ENCODE measurements at regions not wholly inside any gene's neighbourhood (a gene's known extent, or its start where the extent isn't known, plus 50 kb on each side); places are given as distances from the start of the nearest gene placed in this dataset.

DNA sequence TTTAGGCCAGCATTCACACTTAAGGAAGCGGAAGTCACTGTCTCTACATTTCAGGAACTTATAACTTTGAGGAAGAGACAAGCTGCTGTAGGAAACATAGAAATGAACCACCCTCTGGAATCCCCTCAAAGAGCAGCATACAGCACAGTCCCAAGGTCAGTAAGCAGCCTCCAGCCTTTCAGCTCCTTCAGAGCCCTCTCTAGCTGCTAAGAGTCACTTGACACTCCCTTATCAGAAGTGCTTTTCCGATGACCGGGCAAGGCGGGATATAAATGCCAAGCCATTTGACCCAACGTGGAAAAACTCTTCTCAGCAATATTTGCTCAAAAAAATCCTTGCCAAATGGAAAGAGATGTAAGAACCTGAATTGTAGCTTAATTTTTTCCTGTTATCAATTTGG, 1284.3 kb downstream of the XPNPEP1 start:
- no peak overlapping the region for H3K27ac ChIP-seq (ENCODE audit: insufficient read length, low read depth, low read length)
- H3K4me1 ChIP-seq (ENCODE audit: insufficient read depth, low read length), result no peaks in the 10 kb centered on the region
- H3K9me3 ChIP-seq (ENCODE audit: control insufficient read depth, low read depth, low read length), result no peaks in the 10 kb centered on the region
- H3K27me3 Mint-ChIP-seq (ENCODE audit: low read depth), result no peaks in the 10 kb centered on the region; the same call in 1 of the 2 replicates
- H3K9ac ChIP-seq (ENCODE audit: extremely low read depth, insufficient read length, low read length), result no peak overlapping the region
- no peaks in the 10 kb centered on the region for H3K79me1 ChIP-seq (ENCODE audit: insufficient read depth, low read depth, low read length, poor library complexity, severe bottlenecking)
- no peaks in the 10 kb centered on the region for H3K27me3 ChIP-seq (ENCODE audit: insufficient read depth, low read length)
- no peaks in the 10 kb centered on the region for H4K20me1 ChIP-seq (ENCODE audit: control insufficient read depth, insufficient read depth, insufficient read length)
- H3K4me2 ChIP-seq (ENCODE audit: insufficient read depth, insufficient read length, low read length), result no peak overlapping the region
- no peak overlapping the region for H2BK12ac ChIP-seq (ENCODE audit: insufficient read length, low read depth, low read length)
- H3K18ac ChIP-seq (ENCODE audit: insufficient read length, low read depth, low read length), result no peak overlapping the region
- no peak overlapping the region for H4K91ac ChIP-seq (ENCODE audit: insufficient read length, low read depth, low read length)
- H2AFZ ChIP-seq (ENCODE audit: low read length), result no peak overlapping the region
- no peak overlapping the region for H2BK5ac ChIP-seq (ENCODE audit: insufficient read length, low read length)
- WGBS (ENCODE audit: extremely low coverage, insufficient read length, low lambda C conversion rate), result no CpG with 5 or more reads among the region's 5 CpGs
- no peak overlapping the region for H3K14ac ChIP-seq (ENCODE audit: insufficient read depth, low read length)
- H3K4me1 Mint-ChIP-seq, result no peaks in the 10 kb centered on the region
- no peak overlapping the region for H4K5ac ChIP-seq (ENCODE audit: insufficient read length, low read depth, low read length)
- DNase-seq, result no peak
- H4K8ac ChIP-seq (replicated peaks; ENCODE audit: insufficient read length, low read depth, low read length), result no peak overlapping the region
- peaks cover 0 to 4% of the 10 kb centered on the region in 2 experiments; a peak in 1 of 5 replicates for H3K9me3 Mint-ChIP-seq
- H3K36me3 Mint-ChIP-seq (ENCODE audit: insufficient read depth in 1 of 3, low read depth in 3 of 3), result no peaks in the 10 kb centered on the region
- TF ChIP-seq, protein P1, sequence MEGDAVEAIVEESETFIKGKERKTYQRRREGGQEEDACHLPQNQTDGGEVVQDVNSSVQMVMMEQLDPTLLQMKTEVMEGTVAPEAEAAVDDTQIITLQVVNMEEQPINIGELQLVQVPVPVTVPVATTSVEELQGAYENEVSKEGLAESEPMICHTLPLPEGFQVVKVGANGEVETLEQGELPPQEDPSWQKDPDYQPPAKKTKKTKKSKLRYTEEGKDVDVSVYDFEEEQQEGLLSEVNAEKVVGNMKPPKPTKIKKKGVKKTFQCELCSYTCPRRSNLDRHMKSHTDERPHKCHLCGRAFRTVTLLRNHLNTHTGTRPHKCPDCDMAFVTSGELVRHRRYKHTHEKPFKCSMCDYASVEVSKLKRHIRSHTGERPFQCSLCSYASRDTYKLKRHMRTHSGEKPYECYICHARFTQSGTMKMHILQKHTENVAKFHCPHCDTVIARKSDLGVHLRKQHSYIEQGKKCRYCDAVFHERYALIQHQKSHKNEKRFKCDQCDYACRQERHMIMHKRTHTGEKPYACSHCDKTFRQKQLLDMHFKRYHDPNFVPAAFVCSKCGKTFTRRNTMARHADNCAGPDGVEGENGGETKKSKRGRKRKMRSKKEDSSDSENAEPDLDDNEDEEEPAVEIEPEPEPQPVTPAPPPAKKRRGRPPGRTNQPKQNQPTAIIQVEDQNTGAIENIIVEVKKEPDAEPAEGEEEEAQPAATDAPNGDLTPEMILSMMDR (conservative IDR thresholded peaks at IDR 0.05), result no peak
- no peak overlapping the region for H3K4ac ChIP-seq (ENCODE audit: low read depth, low read length)
- H3K4me3 Mint-ChIP-seq, result no peak overlapping the region
- H2BK120ac ChIP-seq (ENCODE audit: low read depth, low read length, poor library complexity, severe bottlenecking), result no peak overlapping the region
- H3K79me2 ChIP-seq (ENCODE audit: insufficient read depth, low read length), result no peaks in the 10 kb centered on the region
- no peak overlapping the region for H3K27ac Mint-ChIP-seq
- H2BK15ac ChIP-seq (ENCODE audit: low read depth, low read length), result no peak overlapping the region
- no peak overlapping the region for H3K56ac ChIP-seq (ENCODE audit: insufficient read length, low read depth, low read length)
- no peak overlapping the region for H2AK5ac ChIP-seq (ENCODE audit: insufficient read length, low read length)
- H3T11ph ChIP-seq (ENCODE audit: low read length), result no peak overlapping the region
- H3K23ac ChIP-seq (ENCODE audit: insufficient read length, low read depth, low read length), result no peak overlapping the region
- no peaks in the 10 kb centered on the region for H3K23me2 ChIP-seq (ENCODE audit: insufficient read length, low read depth, low read length, poor library complexity, severe bottlenecking)
- no peak overlapping the region for H2BK20ac ChIP-seq (ENCODE audit: low read depth, low read length, poor library complexity, severe bottlenecking)

Data from H9 (cell line).